GM12878 (cell line): ENCODE measurements at regions not wholly inside any gene's neighbourhood (a gene's known extent, or its start where the extent isn't known, plus 50 kb on each side); places are given as distances from the start of the nearest gene placed in this dataset.

Source experiments
- ATAC-seq: fragments of 200-7000 bp; cut with Tn5 transposase; 3 replicates; pipeline ENCODE4 v1.9.1; 2020; ENCODE audit warnings: mild to moderate bottlenecking, moderate library complexity
- BruUV-seq: library from RNA; stranded (reverse); fragments of 400-500 nt; replicated peaks from 2 replicates; lab custom pipeline; 2021; lab: Mats Ljungman, UMichigan
- CTCF ChIA-PET: fragments of 300-600 bp; sonication (Branson Sonifier 250); formaldehyde crosslinking; extraction: SDS; loops from one replicate; lab custom pipeline; 2021; ENCODE audit warnings: inconsistent platforms; lab: Yijun Ruan, JAX
- POLR2A ChIA-PET: fragments of 350-600 bp; formaldehyde crosslinking; extraction: SDS; loops from one replicate; lab custom pipeline; 2021; ENCODE audit warnings: inconsistent platforms; lab: Charles Lee
- RAD21 ChIA-PET: fragments of 300-600 bp; sonication (Branson Sonifier 250); formaldehyde crosslinking; loops from one replicate; lab custom pipeline; 2023; ENCODE audit warnings: antibody characterized with exemption; ENCODE audit not compliant: unreplicated experiment; lab: Charles Lee
- SMC1A ChIA-PET: fragments of 300-600 bp; sonication (Branson Sonifier 250); formaldehyde crosslinking; loops from one replicate; lab custom pipeline; 2023; ENCODE audit not compliant: unreplicated experiment, uncharacterized antibody; lab: Charles Lee
- DNase-seq: peaks from one replicate; pipeline ENCODE4 v3.0.0-alpha.2; 2011; ENCODE audit warnings: low read depth, low spot score
- FAIRE-seq: peaks from 3 replicates; lab custom pipeline; 2011; peaks lifted over from hg19 to GRCh38; lab: Jason Lieb, UNC
- H2AFZ ChIP-seq: 2 replicates; pipeline ENCODE4 v1.6.0; 2011; ENCODE audit warnings: low read depth, low read length, control low read depth; ENCODE audit not compliant: control insufficient read depth
- H3K27ac ChIP-seq: 2 replicates; pipeline ENCODE4 v1.5.1; 2011; ENCODE audit warnings: control low read depth; ENCODE audit not compliant: control insufficient read depth, insufficient read depth
- H3K27me3 ChIP-seq, 2 experiments: replicated peaks in 1 of 2; 2 replicates each; pipeline versions ENCODE4 v1.6.0 to v1.6.1; 2011; ENCODE audit warnings: low read length in 1 of 2; ENCODE audit not compliant: control insufficient read depth in 2 of 2, insufficient read depth in 2 of 2
- H3K36me3 ChIP-seq, 2 experiments: 2 replicates each; pipeline ENCODE4 v1.5.1; 2011; ENCODE audit warnings: low read length in 1 of 2; ENCODE audit not compliant: control insufficient read depth in 2 of 2, insufficient read depth in 2 of 2
- H3K4me1 ChIP-seq: 2 replicates; pipeline ENCODE4 v1.6.1; 2011; ENCODE audit warnings: mild to moderate bottlenecking, low read length, moderate library complexity, mixed read lengths; ENCODE audit not compliant: control insufficient read depth, insufficient read depth
- H3K4me2 ChIP-seq: 2 replicates; pipeline ENCODE4 v1.6.0; 2011; ENCODE audit warnings: control low read depth; ENCODE audit not compliant: control insufficient read depth, insufficient read depth
- H3K4me3 ChIP-seq: fragments of 200-600 bp; sonication (generic); 2 replicates; pipeline ENCODE4 v1.5.1; 2016
- H3K79me2 ChIP-seq: 2 replicates; pipeline ENCODE4 v1.6.0; 2011; ENCODE audit warnings: low read length; ENCODE audit not compliant: control insufficient read depth, insufficient read depth
- H3K9ac ChIP-seq: 2 replicates; pipeline ENCODE4 v1.8.0; 2011; ENCODE audit warnings: low read length, control low read depth, mixed read lengths; ENCODE audit not compliant: control insufficient read depth, insufficient read depth
- H3K9me3 ChIP-seq: replicated peaks from 3 replicates; pipeline ENCODE4 v1.5.1; 2011; ENCODE audit warnings: mild to moderate bottlenecking, low read length; ENCODE audit not compliant: control insufficient read depth, insufficient read depth
- H4K20me1 ChIP-seq: 2 replicates; pipeline ENCODE4 v1.6.0; 2011; ENCODE audit not compliant: control insufficient read depth, insufficient read depth
- CBX5 ChIP-seq: sonication (generic); IDR thresholded peaks from 2 replicates; pipeline ENCODE4 v1.6.1; 2016; ENCODE audit warnings: low read depth, moderate library complexity, mild to moderate bottlenecking, inconsistent platforms
- CHD1 ChIP-seq: IDR thresholded peaks from 2 replicates; pipeline ENCODE4 v1.6.1; 2012; ENCODE audit warnings: low read depth, low read length, improper control_type of control experiment
- CREM ChIP-seq: IDR thresholded peaks from 2 replicates; pipeline ENCODE4 v1.6.1; 2014; ENCODE audit warnings: antibody characterized with exemption, low read depth
- EP300 ChIP-seq, 2 experiments: fragments of 150-350 bp in 1 of 2; IDR thresholded peaks; 2 replicates each; pipeline ENCODE4 v1.6.1; 2011 to 2012; ENCODE audit warnings: low read depth in 2 of 2, low read length in 2 of 2, borderline replicate concordance in 1 of 2, improper control_type of control experiment in 1 of 2, inconsistent platforms in 1 of 2; ENCODE audit not compliant: control insufficient read depth in 1 of 2
- EZH2 ChIP-seq: IDR thresholded peaks from 2 replicates; pipeline ENCODE4 v1.6.1; 2012; ENCODE audit warnings: low read depth, mild to moderate bottlenecking, control low read depth, inconsistent platforms, low read length, borderline replicate concordance; ENCODE audit not compliant: control insufficient read depth
- IKZF1 ChIP-seq: fragments of 450-650 bp; conservative IDR thresholded peaks from 2 replicates; pipeline ENCODE4 v1.6.1; 2017; ENCODE audit warnings: antibody characterized with exemption, mild to moderate bottlenecking
- IKZF2 ChIP-seq, 2 experiments: fragments of 450-650 bp; IDR thresholded peaks; 2 replicates each; pipeline ENCODE4 v1.6.1; 2017; ENCODE audit warnings: mild to moderate bottlenecking in 2 of 2, moderate library complexity in 2 of 2
- NR2F1 ChIP-seq: fragments of 450-650 bp; conservative IDR thresholded peaks from 2 replicates; pipeline ENCODE4 v1.6.1; 2017; ENCODE audit warnings: mild to moderate bottlenecking
- NRF1 ChIP-seq: conservative IDR thresholded peaks from 2 replicates; pipeline ENCODE4 v1.6.1; 2011; ENCODE audit warnings: mild to moderate bottlenecking, low read depth, low read length, improper control_type of control experiment
- SIN3A ChIP-seq: IDR thresholded peaks from 2 replicates; pipeline ENCODE4 v1.6.1; 2012; ENCODE audit warnings: low read depth, low read length, improper control_type of control experiment
- SMAD1 ChIP-seq: fragments of 450-650 bp; IDR thresholded peaks from 2 replicates; pipeline ENCODE4 v1.6.1; 2018; ENCODE audit warnings: mild to moderate bottlenecking, low read depth; ENCODE audit not compliant: partially characterized antibody
- SUZ12 ChIP-seq: fragments of 200-600 bp; sonication (generic); IDR thresholded peaks from one replicate; pipeline ENCODE4 v1.6.1; 2018; ENCODE audit warnings: antibody characterized with exemption, mild to moderate bottlenecking; ENCODE audit not compliant: unreplicated experiment
- YY1 ChIP-seq: IDR thresholded peaks from 2 replicates; pipeline ENCODE4 v1.6.1; 2011; ENCODE audit warnings: low read depth, mild to moderate bottlenecking, low read length
- WGBS: methylation state at CpG from one replicate; pipeline ENCODE4 v1.1.6; 2016; ENCODE audit warnings: low lambda C conversion rate; ENCODE audit not compliant: insufficient replicate concordance, insufficient coverage; ENCODE audit errors: missing lambda C conversion rate; 5-methylcytosine and 5-hydroxymethylcytosine counted together
- in situ Hi-C: fragments of 300-500 bp; cut with MboI; formaldehyde crosslinking; loops from 9 replicates; pipeline ENCODE4 v1.14.3; 2018; ENCODE audit warnings: mixed read lengths
- intact Hi-C: fragments of 100-400 bp; cut with micrococcal nuclease; formaldehyde crosslinking; loops from one replicate; pipeline ENCODE4 v1.14.2; 2022; ENCODE audit not compliant: unreplicated experiment
- TF ChIP-seq, protein P1 (sequence below): fragments of 450-650 bp; IDR thresholded peaks from 2 replicates; pipeline ENCODE4 v1.6.1; 2017; ENCODE audit warnings: mild to moderate bottlenecking, moderate library complexity
- TF ChIP-seq, protein P2 (sequence below): fragments of 450-650 bp; conservative IDR thresholded peaks from 2 replicates; pipeline ENCODE4 v1.6.1; 2017; ENCODE audit warnings: mild to moderate bottlenecking, moderate library complexity
- TF ChIP-seq, protein P3 (sequence below): IDR thresholded peaks from 2 replicates; pipeline ENCODE4 v1.6.1; 2011; ENCODE audit warnings: low read depth, mild to moderate bottlenecking, low read length, moderate library complexity, borderline replicate concordance; ENCODE audit errors: extremely low read depth
- TF ChIP-seq, protein P4 (sequence below): fragments of 450-650 bp; IDR thresholded peaks from 2 replicates; pipeline ENCODE4 v1.6.1; 2018; ENCODE audit warnings: borderline replicate concordance, mild to moderate bottlenecking; ENCODE audit not compliant: partially characterized antibody

DNA sequence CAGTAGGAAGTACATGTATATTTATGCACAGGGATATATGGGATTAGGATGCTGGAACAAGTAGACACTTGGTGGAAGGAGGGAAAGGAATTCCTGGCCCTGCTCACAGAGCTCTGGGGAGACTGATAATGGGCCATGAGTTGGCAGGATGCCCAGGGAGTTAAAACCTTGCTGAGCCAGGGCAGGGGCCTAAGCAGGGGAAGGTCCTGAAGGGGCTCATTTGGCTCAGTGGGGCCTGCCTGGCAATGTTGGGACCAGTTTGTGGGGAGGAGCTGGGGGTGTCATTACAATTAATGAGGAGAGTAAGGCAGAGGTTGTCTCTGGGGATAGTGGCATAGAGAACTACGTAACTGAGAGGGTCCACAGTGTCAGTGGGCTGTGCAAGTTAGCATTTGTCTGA, 124.2 kb upstream of the ADPGK start:
- H3K79me2 ChIP-seq, result no peaks in the 10 kb centered on the region
- no peak overlapping the region for H2AFZ ChIP-seq
- ATAC-seq (no peak), FAIRE-seq (no peak), DNase-seq (no peak)
- H3K27ac ChIP-seq, result no peak overlapping the region
- no peak overlapping the region for H3K4me3 ChIP-seq
- ChIA-PET RAD21 (no interaction called here), SMC1A (interaction anchor here (0.6 kb wide), 1 partner anchor 1264 kb away, joined by 3 read pairs; no protein-coding TSS in a partner anchor), POLR2A (no interaction called here), CTCF (no interaction called here)
- WGBS, result 0% methylated on average over 1 of the region's 1 CpG
- no peak overlapping the region for H3K9ac ChIP-seq
- H3K27me3 ChIP-seq, result peaks cover 0 to 3% of the 10 kb centered on the region in 2 experiments; a peak in 1 of 4 replicates
- in situ Hi-C loops, result no loop called here
- H3K4me1 ChIP-seq, result no peaks in the 10 kb centered on the region
- no peak overlapping the region for H3K4me2 ChIP-seq
- no peaks in the 10 kb centered on the region for H3K9me3 ChIP-seq
- intact Hi-C loops, result no loop called here
- H4K20me1 ChIP-seq, result no peaks in the 10 kb centered on the region
- no peaks in the 10 kb centered on the region for H3K36me3 ChIP-seq
- BruUV-seq, result no TSS peak
- TF ChIP-seq, protein P1, sequence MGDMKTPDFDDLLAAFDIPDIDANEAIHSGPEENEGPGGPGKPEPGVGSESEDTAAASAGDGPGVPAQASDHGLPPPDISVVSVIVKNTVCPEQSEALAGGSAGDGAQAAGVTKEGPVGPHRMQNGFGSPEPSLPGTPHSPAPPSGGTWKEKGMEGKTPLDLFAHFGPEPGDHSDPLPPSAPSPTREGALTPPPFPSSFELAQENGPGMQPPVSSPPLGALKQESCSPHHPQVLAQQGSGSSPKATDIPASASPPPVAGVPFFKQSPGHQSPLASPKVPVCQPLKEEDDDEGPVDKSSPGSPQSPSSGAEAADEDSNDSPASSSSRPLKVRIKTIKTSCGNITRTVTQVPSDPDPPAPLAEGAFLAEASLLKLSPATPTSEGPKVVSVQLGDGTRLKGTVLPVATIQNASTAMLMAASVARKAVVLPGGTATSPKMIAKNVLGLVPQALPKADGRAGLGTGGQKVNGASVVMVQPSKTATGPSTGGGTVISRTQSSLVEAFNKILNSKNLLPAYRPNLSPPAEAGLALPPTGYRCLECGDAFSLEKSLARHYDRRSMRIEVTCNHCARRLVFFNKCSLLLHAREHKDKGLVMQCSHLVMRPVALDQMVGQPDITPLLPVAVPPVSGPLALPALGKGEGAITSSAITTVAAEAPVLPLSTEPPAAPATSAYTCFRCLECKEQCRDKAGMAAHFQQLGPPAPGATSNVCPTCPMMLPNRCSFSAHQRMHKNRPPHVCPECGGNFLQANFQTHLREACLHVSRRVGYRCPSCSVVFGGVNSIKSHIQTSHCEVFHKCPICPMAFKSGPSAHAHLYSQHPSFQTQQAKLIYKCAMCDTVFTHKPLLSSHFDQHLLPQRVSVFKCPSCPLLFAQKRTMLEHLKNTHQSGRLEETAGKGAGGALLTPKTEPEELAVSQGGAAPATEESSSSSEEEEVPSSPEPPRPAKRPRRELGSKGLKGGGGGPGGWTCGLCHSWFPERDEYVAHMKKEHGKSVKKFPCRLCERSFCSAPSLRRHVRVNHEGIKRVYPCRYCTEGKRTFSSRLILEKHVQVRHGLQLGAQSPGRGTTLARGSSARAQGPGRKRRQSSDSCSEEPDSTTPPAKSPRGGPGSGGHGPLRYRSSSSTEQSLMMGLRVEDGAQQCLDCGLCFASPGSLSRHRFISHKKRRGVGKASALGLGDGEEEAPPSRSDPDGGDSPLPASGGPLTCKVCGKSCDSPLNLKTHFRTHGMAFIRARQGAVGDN, result no peak
- TF ChIP-seq NRF1 (no peak), IKZF2 (IDR thresholded peaks at IDR 0.05) (no peak), SMAD1 (no peak), IKZF1 (no peak), NR2F1 (no peak), SIN3A (no peak), YY1 (no peak), CREM (no peak), EZH2 (no peak), CHD1 (no peak), SUZ12 (no peak), CBX5 (no peak), EP300 (IDR thresholded peaks at IDR 0.05; ENCODE audit: borderline replicate concordance in 1 of 2, control insufficient read depth in 1 of 2, low read depth in 2 of 2, low read length in 2 of 2) (no peak)
- TF ChIP-seq, protein P2, sequence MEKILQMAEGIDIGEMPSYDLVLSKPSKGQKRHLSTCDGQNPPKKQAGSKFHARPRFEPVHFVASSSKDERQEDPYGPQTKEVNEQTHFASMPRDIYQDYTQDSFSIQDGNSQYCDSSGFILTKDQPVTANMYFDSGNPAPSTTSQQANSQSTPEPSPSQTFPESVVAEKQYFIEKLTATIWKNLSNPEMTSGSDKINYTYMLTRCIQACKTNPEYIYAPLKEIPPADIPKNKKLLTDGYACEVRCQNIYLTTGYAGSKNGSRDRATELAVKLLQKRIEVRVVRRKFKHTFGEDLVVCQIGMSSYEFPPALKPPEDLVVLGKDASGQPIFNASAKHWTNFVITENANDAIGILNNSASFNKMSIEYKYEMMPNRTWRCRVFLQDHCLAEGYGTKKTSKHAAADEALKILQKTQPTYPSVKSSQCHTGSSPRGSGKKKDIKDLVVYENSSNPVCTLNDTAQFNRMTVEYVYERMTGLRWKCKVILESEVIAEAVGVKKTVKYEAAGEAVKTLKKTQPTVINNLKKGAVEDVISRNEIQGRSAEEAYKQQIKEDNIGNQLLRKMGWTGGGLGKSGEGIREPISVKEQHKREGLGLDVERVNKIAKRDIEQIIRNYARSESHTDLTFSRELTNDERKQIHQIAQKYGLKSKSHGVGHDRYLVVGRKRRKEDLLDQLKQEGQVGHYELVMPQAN, result no peak
- TF ChIP-seq, protein P3, sequence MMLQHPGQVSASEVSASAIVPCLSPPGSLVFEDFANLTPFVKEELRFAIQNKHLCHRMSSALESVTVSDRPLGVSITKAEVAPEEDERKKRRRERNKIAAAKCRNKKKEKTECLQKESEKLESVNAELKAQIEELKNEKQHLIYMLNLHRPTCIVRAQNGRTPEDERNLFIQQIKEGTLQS, result no peak
- TF ChIP-seq, protein P4, sequence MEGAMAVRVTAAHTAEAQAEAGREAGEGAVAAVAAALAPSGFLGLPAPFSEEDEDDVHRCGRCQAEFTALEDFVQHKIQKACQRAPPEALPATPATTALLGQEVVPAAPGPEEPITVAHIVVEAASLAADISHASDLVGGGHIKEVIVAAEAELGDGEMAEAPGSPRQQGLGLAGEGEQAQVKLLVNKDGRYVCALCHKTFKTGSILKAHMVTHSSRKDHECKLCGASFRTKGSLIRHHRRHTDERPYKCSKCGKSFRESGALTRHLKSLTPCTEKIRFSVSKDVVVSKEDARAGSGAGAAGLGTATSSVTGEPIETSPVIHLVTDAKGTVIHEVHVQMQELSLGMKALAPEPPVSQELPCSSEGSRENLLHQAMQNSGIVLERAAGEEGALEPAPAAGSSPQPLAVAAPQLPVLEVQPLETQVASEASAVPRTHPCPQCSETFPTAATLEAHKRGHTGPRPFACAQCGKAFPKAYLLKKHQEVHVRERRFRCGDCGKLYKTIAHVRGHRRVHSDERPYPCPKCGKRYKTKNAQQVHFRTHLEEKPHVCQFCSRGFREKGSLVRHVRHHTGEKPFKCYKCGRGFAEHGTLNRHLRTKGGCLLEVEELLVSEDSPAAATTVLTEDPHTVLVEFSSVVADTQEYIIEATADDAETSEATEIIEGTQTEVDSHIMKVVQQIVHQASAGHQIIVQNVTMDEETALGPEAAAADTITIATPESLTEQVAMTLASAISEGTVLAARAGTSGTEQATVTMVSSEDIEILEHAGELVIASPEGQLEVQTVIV, result no peak
